Dermis microvascular lymphatic vessel endothelial cell (primary cell): ENCODE measurements at regions not wholly inside any gene's neighbourhood (a gene's known extent, or its start where the extent isn't known, plus 50 kb on each side); places are given as distances from the start of the nearest gene placed in this dataset.
A peak's percentile ranks its signal among the peaks of the same experiment; 100 is the strongest.

Experiments
- DNase-seq, 2 donors: peaks; one replicate each; pipeline versions ENCODE4 v3.0.0 to v3.0.0-alpha.2; 2010; ENCODE audit warnings: low read depth in 2 of 2

GRCh38 chr4:11777447-11777846 lies 348.8 kb upstream of the HS3ST1 start:
- DNase-seq: no peak

GRCh38 chr4:11774346-11774745 lies 345.7 kb upstream of the HS3ST1 start:
- DNase-seq: peak in 1 of 2 donors; percentile 61

DNA sequence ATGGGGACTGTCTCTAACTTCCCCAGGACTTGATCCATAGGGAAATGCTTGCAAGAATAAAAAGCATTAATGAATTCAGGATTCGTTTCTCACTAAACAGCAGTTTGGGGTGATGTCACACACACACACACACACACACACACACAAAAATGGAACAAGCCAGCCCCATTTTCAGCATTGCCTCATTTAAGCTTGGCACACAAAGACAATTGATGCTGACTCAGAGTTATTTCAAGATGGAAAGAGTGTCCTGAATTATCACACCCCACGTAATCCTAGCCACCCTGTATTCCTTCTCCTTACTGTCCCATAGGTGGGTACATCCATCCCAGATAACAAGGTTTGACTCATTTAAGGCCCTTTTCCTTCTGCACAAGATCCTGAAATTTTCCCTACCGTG lies 345.1 kb upstream of the HS3ST1 start:
- no peak for DNase-seq

GRCh38 chr4:11769434-11769833 lies 340.7 kb upstream of the HS3ST1 start:
- peak in 1 of 2 donors; percentile 12 for DNase-seq

DNA sequence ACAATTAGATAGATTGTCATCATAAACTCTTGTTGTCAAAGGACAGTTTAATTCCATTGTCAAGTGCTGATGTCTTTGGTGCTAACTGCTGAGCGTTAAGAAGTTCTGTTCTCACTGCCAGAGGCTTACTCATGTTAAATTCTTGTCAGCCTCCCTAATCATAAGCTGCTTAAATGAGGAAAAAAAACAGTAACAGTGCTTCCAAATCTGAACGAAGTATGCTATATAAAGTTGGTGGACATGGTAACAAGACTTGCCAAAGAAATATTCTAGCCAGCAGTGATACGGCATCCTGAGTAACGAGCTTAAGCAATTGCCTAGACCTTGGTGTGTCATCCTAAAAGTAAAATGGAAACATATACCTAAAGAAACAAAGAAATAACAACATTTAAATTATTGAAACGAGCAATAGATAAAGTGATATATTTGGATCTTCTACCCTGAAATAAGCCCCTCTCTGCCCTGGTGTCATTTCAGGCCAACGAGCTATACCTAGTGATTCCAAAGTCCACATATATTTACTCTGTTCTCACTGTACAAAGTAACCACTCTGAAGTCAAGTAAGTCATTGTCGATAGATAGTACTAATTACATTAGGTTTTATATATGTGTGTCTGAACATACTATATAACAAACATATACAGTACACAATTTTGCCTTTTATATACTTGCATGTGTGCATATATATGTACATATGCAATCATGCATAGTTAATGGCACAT lies 339.7 kb upstream of the HS3ST1 start:
- no peak for DNase-seq

GRCh38 chr4:11765849-11766453 lies 337.3 kb upstream of the HS3ST1 start:
- DNase-seq: peak in 1 of 2 donors; percentile 68

- DNase-seq: peak; percentile 96 to 97
Observed at GRCh38 chr4:11748164-11748872, 319.6 kb upstream of the HS3ST1 start.

DNA sequence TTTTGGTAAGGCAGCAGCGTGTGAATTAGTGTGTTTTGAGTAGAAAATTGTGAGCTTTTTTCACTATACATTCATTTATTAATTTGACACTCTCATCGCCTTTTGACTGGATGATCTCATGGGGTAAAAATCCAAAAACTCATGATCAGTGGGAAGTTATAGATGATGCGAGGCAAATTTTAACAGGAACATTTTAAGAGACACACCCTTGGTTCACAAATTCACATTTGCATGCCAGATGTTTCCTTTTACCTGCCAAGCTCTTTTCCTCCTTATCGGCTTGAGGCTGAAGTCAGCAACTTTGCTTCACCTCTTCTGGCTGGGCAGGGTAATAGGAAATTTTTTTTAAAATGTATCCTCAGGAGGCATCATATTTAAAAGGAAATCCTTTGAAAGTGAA lies 318.0 kb upstream of the HS3ST1 start:
- peak in 1 of 2 donors; percentile 27 for DNase-seq

- DNase-seq: peak; percentile 65 to 89
Observed at GRCh38 chr4:11743976-11744375, 315.3 kb upstream of the HS3ST1 start.

DNA sequence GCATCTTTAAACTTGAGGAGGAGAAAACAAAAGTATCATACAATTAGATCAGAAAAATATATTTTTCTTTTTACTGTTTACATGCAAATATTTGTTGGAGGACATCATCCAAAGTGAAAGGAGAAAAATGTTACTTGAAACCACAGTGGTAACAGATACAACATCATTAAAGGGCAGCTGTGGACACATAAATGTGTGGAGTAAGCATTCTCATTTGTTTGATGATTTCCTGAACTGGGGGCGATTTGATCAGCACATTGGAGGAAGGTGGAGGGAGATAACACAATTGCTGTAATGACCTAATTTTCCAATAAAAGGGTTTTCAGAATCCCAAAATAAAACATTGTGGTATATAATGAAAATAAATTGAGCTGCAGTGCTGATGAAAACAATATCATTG lies 314.5 kb upstream of the HS3ST1 start:
- DNase-seq: peak; percentile 81 to 87

GRCh38 chr4:11741190-11741652 lies 312.5 kb upstream of the HS3ST1 start:
- DNase-seq: peak in 1 of 2 donors; percentile 60

- peak in 1 of 2 donors; percentile 73 for DNase-seq
Observed at GRCh38 chr4:11739992-11740391, 311.3 kb upstream of the HS3ST1 start.

DNA sequence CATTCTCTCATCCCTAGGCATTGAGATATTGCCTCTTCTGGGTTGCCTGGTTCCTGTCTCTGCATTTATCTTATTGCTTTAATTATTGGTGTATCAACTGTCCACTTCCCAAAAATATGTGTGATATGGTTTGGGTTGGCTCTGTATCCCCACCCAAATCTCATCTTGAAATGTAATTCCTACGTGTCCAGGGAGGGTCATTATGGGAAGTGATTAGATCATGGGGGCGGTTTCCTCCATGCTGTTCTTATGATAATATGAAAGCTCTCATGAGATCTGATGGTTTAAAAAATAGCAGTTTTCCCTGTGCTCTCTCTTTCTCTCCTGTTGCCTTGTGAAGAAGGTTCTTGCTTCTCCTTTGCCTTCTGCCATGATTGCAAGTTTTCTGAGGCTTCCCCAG lies 308.3 kb upstream of the HS3ST1 start:
- no peak for DNase-seq

DNA sequence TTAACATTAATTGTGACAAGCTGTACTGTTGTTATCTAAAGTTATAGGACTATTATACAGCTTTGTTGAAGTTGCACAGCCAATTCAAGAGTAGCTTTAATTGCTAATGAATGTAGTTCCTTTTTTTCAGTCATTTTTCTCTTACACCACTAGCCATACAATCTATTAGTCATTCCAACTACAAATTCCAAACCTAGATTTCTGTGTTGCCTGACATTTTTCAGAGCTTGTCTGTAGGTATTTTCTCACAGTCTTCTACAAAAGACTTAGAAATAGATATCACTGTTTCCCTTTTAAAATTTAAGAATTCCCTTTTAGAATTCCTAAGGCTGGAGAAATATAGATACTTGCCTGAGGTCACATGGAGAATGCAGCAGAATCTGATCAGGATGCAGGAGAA lies 307.0 kb upstream of the HS3ST1 start:
- DNase-seq: no peak

- DNase-seq: no peak
Observed at GRCh38 chr4:11732155-11732554, 303.5 kb upstream of the HS3ST1 start.

DNA sequence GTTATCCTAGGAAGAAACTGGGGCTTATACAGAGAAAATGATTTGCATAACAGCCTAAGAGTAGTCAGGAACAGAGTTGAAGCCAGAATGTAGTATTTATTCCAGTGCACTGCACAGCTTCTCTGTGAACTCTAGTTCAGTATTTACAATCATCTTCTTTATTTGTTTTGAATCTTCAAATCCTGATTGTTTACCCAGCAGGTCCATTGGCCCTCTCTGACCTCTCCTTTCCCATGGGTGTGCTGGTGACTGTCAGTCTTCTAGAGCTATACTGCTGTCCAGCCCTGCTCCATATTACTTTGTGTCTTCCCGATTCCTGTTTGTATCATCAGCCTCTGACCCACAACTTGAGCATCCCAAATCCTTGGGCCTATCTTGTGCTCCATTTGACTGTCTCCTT lies 301.9 kb upstream of the HS3ST1 start:
- DNase-seq: no peak

GRCh38 chr4:11729548-11729947 lies 300.9 kb upstream of the HS3ST1 start:
- DNase-seq: no peak

DNA sequence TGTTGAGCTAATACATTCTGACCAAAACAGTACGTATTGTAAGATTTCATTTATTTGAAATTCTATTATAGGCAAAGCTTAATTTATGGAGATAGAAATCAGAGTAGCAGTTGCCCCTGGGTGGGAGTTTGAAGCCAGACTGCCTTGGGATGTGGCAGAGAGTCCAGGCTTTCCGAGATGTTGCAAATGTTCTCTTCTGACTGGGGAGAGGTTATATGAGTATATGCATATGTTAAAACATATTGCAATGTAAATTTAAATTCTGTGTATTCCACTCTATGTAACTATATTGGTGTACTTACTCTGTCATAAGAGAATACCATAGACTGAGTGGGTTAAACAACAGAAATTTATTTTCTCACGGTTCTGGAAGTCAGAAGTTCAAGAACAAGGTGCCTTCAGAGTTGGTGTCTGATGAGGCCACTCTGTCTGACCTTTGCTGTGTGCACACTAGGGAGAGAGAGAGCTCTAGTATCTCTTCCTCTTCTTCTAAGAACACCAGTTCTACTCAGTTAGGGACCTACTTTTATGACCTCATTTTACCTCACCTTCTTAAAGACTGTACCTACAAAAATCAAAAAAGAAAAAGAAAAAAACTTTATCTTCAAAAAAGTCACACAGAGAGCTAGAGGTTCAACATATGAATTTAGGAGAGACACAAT lies 299.3 kb upstream of the HS3ST1 start:
- DNase-seq: no peak

DNA sequence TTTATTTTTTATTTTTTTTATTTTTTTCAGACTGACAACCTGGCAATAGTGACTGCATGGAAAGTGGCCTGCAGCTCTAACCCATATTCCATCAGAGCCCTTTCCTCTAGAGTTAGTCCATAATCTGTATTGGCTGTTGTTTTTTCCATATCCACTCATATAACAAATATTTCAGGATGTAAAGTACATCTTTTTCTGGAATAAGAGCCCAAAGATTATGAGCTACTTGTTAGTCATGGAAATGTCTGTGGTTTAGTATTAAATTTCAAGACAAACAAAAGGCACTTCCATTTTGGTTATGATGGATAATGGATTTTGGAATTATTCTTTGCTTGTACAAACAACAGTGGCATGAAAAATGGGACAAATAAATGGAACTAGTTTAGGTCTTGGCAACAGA lies 296.0 kb upstream of the HS3ST1 start:
- peak in 1 of 2 donors; percentile 49 for DNase-seq

GRCh38 chr4:11722223-11722622 lies 293.5 kb upstream of the HS3ST1 start:
- DNase-seq: no peak

DNA sequence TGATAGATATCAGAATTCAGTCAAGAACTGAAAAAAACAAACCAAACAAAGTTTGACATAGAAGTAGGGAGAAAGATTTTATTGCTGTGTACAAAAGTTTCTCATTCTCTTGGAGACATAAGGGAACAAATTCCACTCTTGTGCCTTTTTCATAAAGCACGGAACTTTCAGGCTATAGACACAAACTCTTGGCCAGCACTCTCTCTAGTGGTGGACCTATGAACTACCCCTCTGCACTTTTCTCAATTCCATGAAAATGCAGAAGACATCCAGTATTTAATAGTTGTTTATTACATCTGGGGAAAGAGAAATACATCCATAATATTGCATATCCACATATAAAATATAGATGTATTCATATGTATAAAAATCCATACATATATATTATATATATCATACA lies 291.6 kb upstream of the HS3ST1 start:
- DNase-seq: peak; percentile 45 to 69

DNA sequence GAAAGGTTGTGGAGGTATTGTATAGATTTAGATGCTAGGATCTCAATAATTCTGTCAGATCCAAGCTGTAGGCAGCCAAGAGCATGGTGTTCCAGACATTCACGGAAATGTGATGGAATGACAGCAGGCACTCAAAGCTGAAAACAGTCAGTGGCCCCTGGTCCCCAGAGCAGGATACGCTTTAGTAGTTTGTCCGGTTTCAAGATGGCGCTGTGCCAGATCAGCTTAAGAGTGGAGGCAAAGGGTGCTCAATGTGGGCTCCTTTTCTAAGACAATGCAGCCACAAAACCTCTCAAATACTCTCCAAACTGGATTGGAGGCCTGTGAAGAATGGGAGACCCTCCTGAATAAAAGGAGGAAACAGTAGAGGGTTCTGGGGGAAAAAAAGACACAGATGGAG lies 291.2 kb upstream of the HS3ST1 start:
- DNase-seq: peak in 1 of 2 donors; percentile 39
